Lower lobe of right lung (tissue), 2 donors: ENCODE measurements at regions not wholly inside any gene's neighbourhood (a gene's known extent, or its start where the extent isn't known, plus 50 kb on each side); places are given as distances from the start of the nearest gene placed in this dataset.
"Not testable (repeated sequence)": the region's sequence is repeated elsewhere in the genome, so short reads cannot be mapped to it uniquely, and the experiment has no call there.

Experiments used
- ATAC-seq, 2 donors: fragments of 200-7000 bp; cut with Tn5 transposase; one replicate each; pipeline ENCODE4 v1.9.1; 2020 to 2022; ENCODE audit warnings: mild to moderate bottlenecking in 2 of 2, moderate library complexity in 2 of 2
- DNase-seq: peaks from one replicate; pipeline ENCODE4 v3.0.0-alpha.2; 2020
- H3K27ac ChIP-seq: fragments of 200-600 bp; one replicate; pipeline ENCODE4 v1.8.0; 2022
- H3K27me3 ChIP-seq: fragments of 200-600 bp; one replicate; pipeline ENCODE4 v1.8.0; 2022; ENCODE audit warnings: low read depth
- H3K36me3 ChIP-seq: fragments of 200-600 bp; one replicate; pipeline ENCODE4 v1.8.0; 2022; ENCODE audit warnings: mild to moderate bottlenecking
- H3K4me1 ChIP-seq: fragments of 200-600 bp; one replicate; pipeline ENCODE4 v1.8.0; 2022
- H3K4me3 ChIP-seq: fragments of 200-600 bp; one replicate; pipeline ENCODE4 v1.8.0; 2022; ENCODE audit warnings: mild to moderate bottlenecking
- H3K9me3 ChIP-seq: fragments of 200-600 bp; one replicate; pipeline ENCODE4 v1.8.0; 2022
- CTCF ChIP-seq: fragments of 200-600 bp; IDR thresholded peaks from one replicate; pipeline ENCODE4 v1.8.0; 2022; ENCODE audit warnings: antibody characterized with exemption, mild to moderate bottlenecking
- intact Hi-C: fragments of 100-400 bp; cut with DNase I; formaldehyde crosslinking; loops from one replicate; pipeline ENCODE4 v1.11.0; 2022
- donor health status: DM: no; HTN: yes; CAD: no; lungs with severe emphysema.

- no peaks in the 10 kb centered on the region for H3K27me3 ChIP-seq
- intact Hi-C loops: no loop called here
- no peaks in the 10 kb centered on the region for H3K4me1 ChIP-seq
- ATAC-seq (no peak), DNase-seq (no peak)
- no peak overlapping the region for H3K4me3 ChIP-seq
- H3K36me3 ChIP-seq: no peaks in the 10 kb centered on the region
- peaks cover 12% of the 10 kb centered on the region for H3K9me3 ChIP-seq
- TF ChIP-seq CTCF: no peak
- no peak overlapping the region for H3K27ac ChIP-seq
Measured at GRCh38 chr11:57047610-57048009, 58.9 kb downstream of the OR5AK2 start.

- Histone ChIP-seq H3K4me1 (no peaks in the 10 kb centered on the region), H3K36me3 (no peaks in the 10 kb centered on the region), H3K9me3 (no peaks in the 10 kb centered on the region), H3K4me3 (no peak overlapping the region), H3K27me3 (no peaks in the 10 kb centered on the region), H3K27ac (no peak overlapping the region)
- DNase-seq (no peak), ATAC-seq (no peak)
- intact Hi-C loops: no loop called here
- TF ChIP-seq CTCF: no peak
Measured at GRCh38 chr11:57049749-57050148, 61.0 kb downstream of the OR5AK2 start.

- no peak for DNase-seq
- Histone ChIP-seq H3K27ac (no peak overlapping the region), H3K36me3 (no peaks in the 10 kb centered on the region), H3K27me3 (no peaks in the 10 kb centered on the region), H3K4me1 (no peaks in the 10 kb centered on the region), H3K9me3 (no peaks in the 10 kb centered on the region), H3K4me3 (no peak overlapping the region)
- intact Hi-C loops: no loop called here
- TF ChIP-seq CTCF: no peak
- no peak for ATAC-seq
Measured at GRCh38 chr11:57054817-57055216, 66.1 kb downstream of the OR5AK2 start.

- Histone ChIP-seq H3K4me1 (no peaks in the 10 kb centered on the region), H3K4me3 (no peak overlapping the region), H3K27me3 (no peaks in the 10 kb centered on the region), H3K9me3 (no peaks in the 10 kb centered on the region), H3K36me3 (no peaks in the 10 kb centered on the region), H3K27ac (no peak overlapping the region)
- ATAC-seq: no peak
- no peak for TF ChIP-seq CTCF
- DNase-seq: no peak
- intact Hi-C loops: no loop called here
Measured at GRCh38 chr11:57055744-57056143, 67.0 kb downstream of the OR5AK2 start.

GRCh38 chr11:57056735-57057134 is 68.0 kb downstream of the OR5AK2 start:
- Histone ChIP-seq H3K27ac (no peak overlapping the region), H3K4me3 (no peak overlapping the region), H3K36me3 (no peaks in the 10 kb centered on the region), H3K27me3 (no peaks in the 10 kb centered on the region), H3K4me1 (no peaks in the 10 kb centered on the region), H3K9me3 (no peaks in the 10 kb centered on the region)
- TF ChIP-seq CTCF: no peak
- intact Hi-C loops: no loop called here
- ATAC-seq (no peak), DNase-seq (no peak)

GRCh38 chr11:57057561-57057960 is 68.8 kb downstream of the OR5AK2 start:
- H3K36me3 ChIP-seq: no peaks in the 10 kb centered on the region
- no peaks in the 10 kb centered on the region for H3K27me3 ChIP-seq
- H3K4me3 ChIP-seq: no peak overlapping the region
- ATAC-seq (no peak), DNase-seq (no peak)
- H3K9me3 ChIP-seq: no peaks in the 10 kb centered on the region
- no peaks in the 10 kb centered on the region for H3K4me1 ChIP-seq
- no peak overlapping the region for H3K27ac ChIP-seq
- no peak for TF ChIP-seq CTCF
- intact Hi-C loops: no loop called here

GRCh38 chr11:57062957-57063356 is 74.2 kb downstream of the OR5AK2 start:
- DNase-seq, intact Hi-C loops, ATAC-seq: not testable (repeated sequence)

More at GRCh38 chr11:57062957-57063356, 74.2 kb downstream of the OR5AK2 start:
- not testable (repeated sequence) for H3K4me1 ChIP-seq, H3K36me3 ChIP-seq, H3K4me3 ChIP-seq, H3K9me3 ChIP-seq, H3K27me3 ChIP-seq, H3K27ac ChIP-seq
